GM19468 (cell line): ENCODE measurements at regions not wholly inside any gene's neighbourhood (a gene's known extent, or its start where the extent isn't known, plus 50 kb on each side); places are given as distances from the start of the nearest gene placed in this dataset.
A peak's percentile ranks its signal among the peaks of the same experiment; 100 is the strongest.
"Not testable (repeated sequence)": the region's sequence is repeated elsewhere in the genome, so short reads cannot be mapped to it uniquely, and the experiment has no call there.

Experiments used
- ATAC-seq: cut with Tn5 transposase; IDR thresholded peaks from one replicate; pipeline ENCODE4 v1.9.1; 2021; ENCODE audit warnings: mild to moderate bottlenecking, moderate library complexity, moderate number of reproducible peaks; ENCODE audit not compliant: unreplicated experiment; ENCODE audit errors: extremely low read depth

GRCh38 chr5:110865400-110866094 is 126.7 kb downstream of the SLC25A46 start:
- no peak for ATAC-seq

GRCh38 chr5:110869927-110870326 is 131.1 kb downstream of the SLC25A46 start:
- ATAC-seq = no peak

GRCh38 chr5:110872200-110872599 is 133.4 kb downstream of the SLC25A46 start:
- ATAC-seq = no peak

- ATAC-seq = no peak
Observed at GRCh38 chr5:110872963-110873362, 134.2 kb downstream of the SLC25A46 start.

- no peak for ATAC-seq
Observed at GRCh38 chr5:110873773-110874437, 135.1 kb downstream of the SLC25A46 start.

- ATAC-seq = not testable (repeated sequence)
Observed at GRCh38 chr5:110875115-110875514, 136.3 kb downstream of the SLC25A46 start.

- ATAC-seq = no peak
Observed at GRCh38 chr5:110878115-110878514, 139.3 kb downstream of the SLC25A46 start.

GRCh38 chr5:110879675-110880074 is 140.9 kb downstream of the SLC25A46 start:
- ATAC-seq = no peak

GRCh38 chr5:110880413-110880812 is 141.6 kb downstream of the SLC25A46 start:
- ATAC-seq = no peak

GRCh38 chr5:110884005-110884404 is 145.2 kb downstream of the SLC25A46 start:
- no peak for ATAC-seq

- not testable (repeated sequence) for ATAC-seq
Observed at GRCh38 chr5:110887170-110887569, 148.4 kb downstream of the SLC25A46 start.

- ATAC-seq = not testable (repeated sequence)
Observed at GRCh38 chr5:110893854-110894483, 155.2 kb downstream of the SLC25A46 start.

GRCh38 chr5:110894805-110895204 is 156.0 kb downstream of the SLC25A46 start:
- no peak for ATAC-seq

- no peak for ATAC-seq
Observed at GRCh38 chr5:110896901-110897300, 158.1 kb downstream of the SLC25A46 start.

GRCh38 chr5:110899566-110900412 is 161.0 kb downstream of the SLC25A46 start:
- ATAC-seq = peak; percentile 42

- ATAC-seq = no peak
Observed at GRCh38 chr5:110900829-110901228, 162.0 kb downstream of the SLC25A46 start.

GRCh38 chr5:110903966-110904365 is 165.2 kb downstream of the SLC25A46 start:
- ATAC-seq = no peak

- no peak for ATAC-seq
Observed at GRCh38 chr5:110908848-110909247, 162.7 kb upstream of the TSLP start.

GRCh38 chr5:110909415-110909814 is 162.1 kb upstream of the TSLP start:
- no peak for ATAC-seq

- no peak for ATAC-seq
Observed at GRCh38 chr5:110909950-110910349, 161.6 kb upstream of the TSLP start.
